ENCODE measurements at regions not wholly inside any gene's neighbourhood (a gene's known extent, or its start where the extent isn't known, plus 50 kb on each side); places are given as distances from the start of the nearest gene placed in this dataset.

DNA sequence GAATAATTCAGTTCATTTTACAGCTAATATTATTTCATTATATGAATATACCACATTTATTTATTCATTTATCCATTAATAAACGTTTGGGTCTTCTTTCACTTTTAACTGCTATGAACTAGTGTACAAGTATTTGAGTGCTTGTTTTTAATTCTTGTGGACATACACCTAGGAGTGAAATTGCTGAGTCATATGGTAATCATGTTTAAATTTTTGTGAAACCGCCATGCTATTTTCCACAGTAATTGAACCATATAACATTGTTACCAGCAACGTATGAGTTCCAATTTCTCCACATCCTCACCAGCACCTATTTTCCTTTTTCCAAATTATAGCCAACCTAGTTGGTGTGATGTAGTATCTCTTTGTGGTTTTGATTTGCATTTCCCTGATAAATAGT, 388.2 kb downstream of the MAGEE1 start:
- TF ChIP-seq, protein P1, sequence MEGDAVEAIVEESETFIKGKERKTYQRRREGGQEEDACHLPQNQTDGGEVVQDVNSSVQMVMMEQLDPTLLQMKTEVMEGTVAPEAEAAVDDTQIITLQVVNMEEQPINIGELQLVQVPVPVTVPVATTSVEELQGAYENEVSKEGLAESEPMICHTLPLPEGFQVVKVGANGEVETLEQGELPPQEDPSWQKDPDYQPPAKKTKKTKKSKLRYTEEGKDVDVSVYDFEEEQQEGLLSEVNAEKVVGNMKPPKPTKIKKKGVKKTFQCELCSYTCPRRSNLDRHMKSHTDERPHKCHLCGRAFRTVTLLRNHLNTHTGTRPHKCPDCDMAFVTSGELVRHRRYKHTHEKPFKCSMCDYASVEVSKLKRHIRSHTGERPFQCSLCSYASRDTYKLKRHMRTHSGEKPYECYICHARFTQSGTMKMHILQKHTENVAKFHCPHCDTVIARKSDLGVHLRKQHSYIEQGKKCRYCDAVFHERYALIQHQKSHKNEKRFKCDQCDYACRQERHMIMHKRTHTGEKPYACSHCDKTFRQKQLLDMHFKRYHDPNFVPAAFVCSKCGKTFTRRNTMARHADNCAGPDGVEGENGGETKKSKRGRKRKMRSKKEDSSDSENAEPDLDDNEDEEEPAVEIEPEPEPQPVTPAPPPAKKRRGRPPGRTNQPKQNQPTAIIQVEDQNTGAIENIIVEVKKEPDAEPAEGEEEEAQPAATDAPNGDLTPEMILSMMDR (IDR thresholded peaks at IDR 0.05; ENCODE audit: low read depth, low read length): no peak
- TF ChIP-seq EZH2phosphoT487 (IDR thresholded peaks at IDR 0.05; ENCODE audit: low read depth): no peak

All from OCI-LY3 (cell line).